H1 (cell line): ENCODE measurements at regions not wholly inside any gene's neighbourhood (a gene's known extent, or its start where the extent isn't known, plus 50 kb on each side); places are given as distances from the start of the nearest gene placed in this dataset.

ENCODE experiments used
- CTCF ChIA-PET: fragments of 300-600 bp; sonication (Branson Sonifier 250); formaldehyde crosslinking; loops from one replicate; lab custom pipeline; 2021; ENCODE audit not compliant: partially characterized antibody; lab: Charles Lee
- POLR2A ChIA-PET: fragments of 300-600 bp; sonication (Branson Sonifier 250); formaldehyde crosslinking; loops from one replicate; lab custom pipeline; 2021; ENCODE audit warnings: inconsistent platforms; ENCODE audit not compliant: partially characterized antibody; lab: Charles Lee
- DNase-seq, 2 experiments: peaks; one replicate each; pipeline versions ENCODE4 v3.0.0 to v3.0.0-alpha.2; 2010 to 2022; ENCODE audit warnings: low spot score in 2 of 2, low read depth in 1 of 2, mixed read lengths in 1 of 2
- FAIRE-seq: peaks from 2 replicates; lab custom pipeline; 2011; peaks lifted over from hg19 to GRCh38; lab: Jason Lieb, UNC
- H2AFZ ChIP-seq: 2 replicates; pipeline ENCODE4 v1.8.1; 2012; ENCODE audit warnings: low read length, inconsistent platforms
- H2AK5ac ChIP-seq: 2 replicates; pipeline ENCODE4 v1.6.1; 2013; ENCODE audit warnings: low read depth, low read length
- H2BK120ac ChIP-seq: replicated peaks from 2 replicates; pipeline ENCODE3; 2013; ENCODE audit warnings: low read depth, low read length, inconsistent platforms
- H2BK12ac ChIP-seq: 2 replicates; pipeline ENCODE4 v1.6.1; 2013; ENCODE audit warnings: low read depth, low read length
- H2BK15ac ChIP-seq: 2 replicates; pipeline ENCODE4 v1.6.1; 2013; ENCODE audit warnings: low read length
- H2BK20ac ChIP-seq: 2 replicates; pipeline ENCODE4 v1.6.1; 2013; ENCODE audit warnings: low read length
- H2BK5ac ChIP-seq: 2 replicates; pipeline ENCODE4 v1.6.1; 2013; ENCODE audit warnings: low read depth, low read length
- H3K14ac ChIP-seq: 2 replicates; pipeline ENCODE4 v1.6.1; 2013; ENCODE audit warnings: inconsistent platforms; ENCODE audit not compliant: insufficient read length
- H3K18ac ChIP-seq: 2 replicates; pipeline ENCODE4 v1.6.1; 2013; ENCODE audit warnings: low read length; ENCODE audit errors: extremely low read depth
- H3K23ac ChIP-seq: 2 replicates; pipeline ENCODE4 v1.6.1; 2013; ENCODE audit warnings: inconsistent platforms; ENCODE audit not compliant: insufficient read length
- H3K23me2 ChIP-seq: 2 replicates; pipeline ENCODE4 v1.6.1; 2013; ENCODE audit warnings: low read depth, low read length
- H3K27ac ChIP-seq: 2 replicates; pipeline ENCODE4 v1.6.1; 2011; ENCODE audit warnings: low read depth, low read length, inconsistent platforms
- H3K27me3 ChIP-seq, 4 experiments: replicated peaks in 1 of 4; 1 replicate in 1 of 4; 2 replicates in 3 of 4; pipeline versions ENCODE4 v1.6.1 to v1.8.1; 2011 to 2013; ENCODE audit warnings: low read length in 3 of 4, mild to moderate bottlenecking in 3 of 4, inconsistent platforms in 2 of 4, mixed read lengths in 2 of 4, moderate library complexity in 1 of 4; ENCODE audit not compliant: control insufficient read depth in 3 of 4, insufficient read depth in 3 of 4; ENCODE audit errors: extremely low read depth in 1 of 4
- H3K36me3 ChIP-seq, 4 experiments: 2 replicates each; pipeline versions ENCODE4 v1.6.1 to v1.8.1; 2011 to 2013; ENCODE audit warnings: mild to moderate bottlenecking in 4 of 4, low read length in 3 of 4, moderate library complexity in 2 of 4, control low read depth in 1 of 4, inconsistent platforms in 1 of 4; ENCODE audit not compliant: insufficient read depth in 4 of 4, control insufficient read depth in 2 of 4
- H3K4ac ChIP-seq: replicated peaks from 2 replicates; pipeline ENCODE3; 2013; ENCODE audit warnings: low read length, low read depth, mixed read lengths, inconsistent platforms; ENCODE audit not compliant: insufficient read length
- H3K4me1 ChIP-seq, 4 experiments: replicated peaks in 1 of 4; 1 replicate in 1 of 4; 2 replicates in 3 of 4; pipeline versions ENCODE4 v1.6.1 to v1.8.1; 2011 to 2013; ENCODE audit warnings: low read length in 3 of 4, inconsistent platforms in 2 of 4, mixed read lengths in 1 of 4; ENCODE audit not compliant: insufficient read depth in 4 of 4, control insufficient read depth in 3 of 4
- H3K4me2 ChIP-seq, 2 experiments: 2 replicates each; pipeline versions ENCODE4 v1.6.1 to v1.8.1; 2011 to 2013; ENCODE audit warnings: low read depth in 2 of 2, low read length in 2 of 2, control low read depth in 1 of 2, inconsistent platforms in 1 of 2, mild to moderate bottlenecking in 1 of 2; ENCODE audit not compliant: insufficient read depth in 1 of 2
- H3K4me3 ChIP-seq, 4 experiments: fragments of 200-600, 300-600 bp in 1 of 4; sonication (generic), shearing (Covaris generic), sonication (Bioruptor Twin) in 1 of 4; 2 replicates each; pipeline versions ENCODE4 v1.5.1 to v1.8.1; 2011 to 2016; ENCODE audit warnings: low read length in 4 of 4, low read depth in 3 of 4, control low read depth in 2 of 4, inconsistent platforms in 2 of 4, mild to moderate bottlenecking in 2 of 4, mixed read lengths in 1 of 4, moderate library complexity in 1 of 4; ENCODE audit not compliant: insufficient read depth in 2 of 4; ENCODE audit errors: extremely low read depth in 1 of 4
- H3K56ac ChIP-seq: replicated peaks from 2 replicates; pipeline ENCODE3; 2013; ENCODE audit warnings: low read depth, mild to moderate bottlenecking, mixed read lengths, low read length, inconsistent platforms; ENCODE audit not compliant: insufficient read length
- H3K79me1 ChIP-seq: 2 replicates; pipeline ENCODE4 v1.6.1; 2013; ENCODE audit warnings: low read depth, low read length, control low read depth
- H3K79me2 ChIP-seq, 2 experiments: 2 replicates each; pipeline versions ENCODE4 v1.6.1 to v1.8.1; 2012 to 2013; ENCODE audit warnings: low read length in 2 of 2, mild to moderate bottlenecking in 2 of 2, inconsistent platforms in 1 of 2; ENCODE audit not compliant: insufficient read depth in 2 of 2, control insufficient read depth in 1 of 2
- H3K9ac ChIP-seq, 4 experiments: replicated peaks in 1 of 4; 1 replicate in 1 of 4; 2 replicates in 3 of 4; pipeline versions ENCODE4 v1.6.1 to v1.8.1; 2011 to 2013; ENCODE audit warnings: low read depth in 3 of 4, low read length in 3 of 4, control low read depth in 2 of 4, mild to moderate bottlenecking in 2 of 4, moderate library complexity in 2 of 4, inconsistent platforms in 1 of 4; ENCODE audit errors: extremely low read depth in 1 of 4
- H3K9me3 ChIP-seq, 2 experiments: 2 replicates each; pipeline versions ENCODE4 v1.6.1 to v1.8.1; 2012 to 2013; ENCODE audit warnings: mild to moderate bottlenecking in 2 of 2, moderate library complexity in 2 of 2, control low read depth in 1 of 2, inconsistent platforms in 1 of 2, low read depth in 1 of 2, low read length in 1 of 2, mixed read lengths in 1 of 2; ENCODE audit not compliant: insufficient read depth in 2 of 2
- H4K20me1 ChIP-seq, 2 experiments: replicated peaks in 1 of 2; 2 replicates each; pipeline versions ENCODE3 to v1.8.1; 2011 to 2013; ENCODE audit warnings: inconsistent platforms in 2 of 2, low read length in 2 of 2, mild to moderate bottlenecking in 1 of 2; ENCODE audit not compliant: insufficient read depth in 2 of 2, control insufficient read depth in 1 of 2
- H4K5ac ChIP-seq: 2 replicates; pipeline ENCODE4 v1.6.1; 2013; ENCODE audit warnings: low read length, low read depth, mixed read lengths, inconsistent platforms; ENCODE audit not compliant: insufficient read length
- H4K8ac ChIP-seq: 2 replicates; pipeline ENCODE4 v1.8.0; 2013; ENCODE audit warnings: mild to moderate bottlenecking, moderate library complexity, low read length, inconsistent platforms; ENCODE audit not compliant: insufficient read depth; ENCODE audit errors: extremely low read depth
- H4K91ac ChIP-seq: replicated peaks from 2 replicates; pipeline ENCODE3; 2013; ENCODE audit warnings: low read length, mixed read lengths, inconsistent platforms; ENCODE audit not compliant: insufficient read length
- ATF3 ChIP-seq: IDR thresholded peaks from 2 replicates; pipeline ENCODE4 v1.6.1; 2011; ENCODE audit warnings: low read depth, mild to moderate bottlenecking, low read length; ENCODE audit not compliant: insufficient read depth
- CTCF ChIP-seq, 3 experiments: IDR thresholded peaks; 1 replicate in 2 of 3; 2 replicates in 1 of 3; pipeline versions ENCODE4 v1.5.1 to v1.6.1; 2011; ENCODE audit warnings: low read length in 3 of 3, mild to moderate bottlenecking in 3 of 3, inconsistent platforms in 2 of 3, low read depth in 1 of 3, moderate library complexity in 1 of 3; ENCODE audit not compliant: insufficient read depth in 1 of 3; ENCODE audit errors: control extremely low read depth in 1 of 3
- KDM4A ChIP-seq: IDR thresholded peaks from one replicate; pipeline ENCODE4 v1.7.1; 2012; ENCODE audit warnings: low read depth, mild to moderate bottlenecking, moderate library complexity, low read length, inconsistent platforms; ENCODE audit not compliant: severe bottlenecking
- NANOG ChIP-seq: IDR thresholded peaks from 2 replicates; pipeline ENCODE4 v1.6.1; 2011; ENCODE audit warnings: low read length, low read depth, mild to moderate bottlenecking, inconsistent platforms; ENCODE audit not compliant: insufficient read depth, poor library complexity, severe bottlenecking
- RNF2 ChIP-seq: fragments of 200-900, 300-1000 bp; sonication (generic); IDR thresholded peaks from 2 replicates; pipeline ENCODE4 v1.7.1; 2016; ENCODE audit warnings: borderline replicate concordance, low read depth, mild to moderate bottlenecking, antibody characterized with exemption, low read length; ENCODE audit not compliant: poor library complexity, severe bottlenecking; ENCODE audit errors: missing control alignments
- YY1 ChIP-seq: IDR thresholded peaks from 2 replicates; pipeline ENCODE4 v1.6.1; 2011; ENCODE audit warnings: low read depth, mild to moderate bottlenecking, low read length
- WGBS, 2 experiments: shearing (Covaris generic) in 1 of 2; methylation state at CpG; one replicate each; pipeline versions ENCODE4 v1.1.6 to v1.1.7; 2013 to 2015; ENCODE audit warnings: low lambda C conversion rate in 2 of 2, mixed read lengths in 2 of 2, inconsistent platforms in 1 of 2, low coverage in 1 of 2, missing lambda C conversion rate in 1 of 2; ENCODE audit not compliant: insufficient replicate concordance in 2 of 2, insufficient coverage in 1 of 2, insufficient read length in 1 of 2; ENCODE audit errors: extremely low coverage in 1 of 2, missing lambda C conversion rate in 1 of 2; 5-methylcytosine and 5-hydroxymethylcytosine counted together

- H4K5ac ChIP-seq = no peak overlapping the region
- H2BK20ac ChIP-seq = no peak overlapping the region
- no peak for FAIRE-seq
- no peak overlapping the region for H3K4me3 ChIP-seq
- no peak overlapping the region for H3K4ac ChIP-seq
- no peaks in the 10 kb centered on the region for H3K27me3 ChIP-seq
- TF ChIP-seq CTCF (IDR thresholded peaks at IDR 0.05; ENCODE audit: control extremely low read depth in 1 of 3, insufficient read depth in 1 of 3, low read depth in 1 of 3, low read length in 3 of 3) (no peak), NANOG (no peak), YY1 (no peak), RNF2 (no peak), ATF3 (no peak), KDM4A (no peak)
- H3K23ac ChIP-seq = no peak overlapping the region
- no peak overlapping the region for H2BK120ac ChIP-seq
- peaks cover 0 to 7% (median 0%) of the 10 kb centered on the region in 4 experiments; a peak in 2 of 7 replicates for H3K4me1 ChIP-seq
- WGBS, 2 experiments = 89% methylated on average over 3 of the region's 3 CpGs; no CpG with 5 or more reads in 1 of the 2 experiments
- no peak overlapping the region for H3K14ac ChIP-seq
- no peak overlapping the region for H3K9ac ChIP-seq
- H2AK5ac ChIP-seq = no peak overlapping the region
- no peaks in the 10 kb centered on the region for H3K36me3 ChIP-seq
- peak in 1 of 2 experiments; percentile 16 for DNase-seq
- POLR2A ChIA-PET = no interaction called here
- H2AFZ ChIP-seq = no peak overlapping the region
- H3K23me2 ChIP-seq = no peaks in the 10 kb centered on the region; the same call in 1 of the 2 replicates
- no peak overlapping the region for H3K4me2 ChIP-seq
- H2BK12ac ChIP-seq = no peak overlapping the region
- no peak overlapping the region for H2BK15ac ChIP-seq
- H3K79me1 ChIP-seq = no peaks in the 10 kb centered on the region
- no peak overlapping the region for H3K18ac ChIP-seq
- no peak overlapping the region for H2BK5ac ChIP-seq
- CTCF ChIA-PET = no interaction called here
- no peak overlapping the region for H3K27ac ChIP-seq
- H4K8ac ChIP-seq = no peak overlapping the region
- H4K20me1 ChIP-seq = no peaks in the 10 kb centered on the region
- no peaks in the 10 kb centered on the region for H3K79me2 ChIP-seq
- H4K91ac ChIP-seq = no peak overlapping the region
- no peaks in the 10 kb centered on the region for H3K9me3 ChIP-seq
- H3K56ac ChIP-seq = no peak overlapping the region
Measured at GRCh38 chr16:13528691-13529090, 391.3 kb upstream of the ERCC4 start.
